ENCODE measurements at regions not wholly inside any gene's neighbourhood (a gene's known extent, or its start where the extent isn't known, plus 50 kb on each side); places are given as distances from the start of the nearest gene placed in this dataset.

DNA sequence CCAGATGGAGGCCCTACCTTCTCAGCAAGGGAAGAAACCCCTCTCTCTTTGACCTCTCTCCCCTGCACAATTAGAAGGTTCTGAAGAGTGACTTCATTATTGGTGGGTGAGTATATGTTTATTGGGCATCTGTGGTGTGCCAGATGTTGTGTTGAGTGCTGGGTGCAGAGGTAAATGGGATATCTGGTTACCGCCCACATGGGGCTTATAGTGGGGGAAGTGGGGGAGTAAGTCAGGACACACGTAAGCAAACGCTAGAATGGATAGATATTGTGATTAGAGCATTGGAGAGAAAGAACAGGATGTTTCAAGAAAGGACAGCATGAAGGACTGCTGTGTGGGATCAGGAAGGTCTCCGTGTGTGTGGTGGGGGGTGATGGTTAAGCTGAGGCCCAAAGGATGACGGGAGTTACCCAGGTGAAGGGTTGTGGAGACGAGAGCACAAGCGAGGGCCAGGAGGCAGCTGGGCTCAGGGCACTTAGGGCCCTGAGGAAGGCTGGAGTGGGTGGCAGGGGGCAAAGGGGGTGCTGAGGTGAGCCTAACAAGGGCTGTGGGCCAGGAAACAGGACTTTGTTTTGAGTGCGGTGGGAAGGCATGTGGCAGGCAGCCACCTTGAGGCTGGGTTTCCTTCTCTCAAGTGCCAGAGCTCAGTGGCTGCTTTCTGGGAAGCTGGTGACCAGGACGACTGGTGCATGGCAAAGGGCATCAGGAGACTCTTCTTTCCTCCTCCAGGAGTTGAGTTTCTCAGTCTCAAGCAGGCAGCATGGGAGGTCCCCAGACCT, 299.9 kb downstream of the RPS24 start:
- H3K4me3 ChIP-seq, result no peak overlapping the region
- H3K4me1 ChIP-seq (replicated peaks; ENCODE audit: insufficient read depth), result no peaks in the 10 kb centered on the region
- no peaks in the 10 kb centered on the region for H3K9me3 ChIP-seq (ENCODE audit: insufficient read depth, low read depth)
- no peaks in the 10 kb centered on the region for H3K36me3 ChIP-seq (ENCODE audit: low read depth)
- H3F3A ChIP-seq (ENCODE audit: insufficient read depth, low read depth), result no peaks in the 10 kb centered on the region
- H2AFZ ChIP-seq, result no peak overlapping the region
- BruUV-seq (replicated peaks), result no TSS peak
- H3K9me2 ChIP-seq (ENCODE audit: insufficient read depth), result no peaks in the 10 kb centered on the region
- ChIA-PET CTCF (no interaction called here), POLR2A (ENCODE audit: unreplicated experiment) (no interaction called here)
- peaks cover 7% of the 10 kb centered on the region; the same call in 1 of the 2 replicates for H3K27me3 ChIP-seq (ENCODE audit: insufficient read depth, low read depth)
- H3K4me2 ChIP-seq, result no peak overlapping the region
- no peak for DNase-seq
- no peak overlapping the region for H3K27ac ChIP-seq
- TF ChIP-seq EZH2 (IDR thresholded peaks at IDR 0.05; ENCODE audit: low read depth), result no peak
- TF ChIP-seq, protein P1, sequence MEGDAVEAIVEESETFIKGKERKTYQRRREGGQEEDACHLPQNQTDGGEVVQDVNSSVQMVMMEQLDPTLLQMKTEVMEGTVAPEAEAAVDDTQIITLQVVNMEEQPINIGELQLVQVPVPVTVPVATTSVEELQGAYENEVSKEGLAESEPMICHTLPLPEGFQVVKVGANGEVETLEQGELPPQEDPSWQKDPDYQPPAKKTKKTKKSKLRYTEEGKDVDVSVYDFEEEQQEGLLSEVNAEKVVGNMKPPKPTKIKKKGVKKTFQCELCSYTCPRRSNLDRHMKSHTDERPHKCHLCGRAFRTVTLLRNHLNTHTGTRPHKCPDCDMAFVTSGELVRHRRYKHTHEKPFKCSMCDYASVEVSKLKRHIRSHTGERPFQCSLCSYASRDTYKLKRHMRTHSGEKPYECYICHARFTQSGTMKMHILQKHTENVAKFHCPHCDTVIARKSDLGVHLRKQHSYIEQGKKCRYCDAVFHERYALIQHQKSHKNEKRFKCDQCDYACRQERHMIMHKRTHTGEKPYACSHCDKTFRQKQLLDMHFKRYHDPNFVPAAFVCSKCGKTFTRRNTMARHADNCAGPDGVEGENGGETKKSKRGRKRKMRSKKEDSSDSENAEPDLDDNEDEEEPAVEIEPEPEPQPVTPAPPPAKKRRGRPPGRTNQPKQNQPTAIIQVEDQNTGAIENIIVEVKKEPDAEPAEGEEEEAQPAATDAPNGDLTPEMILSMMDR (conservative IDR thresholded peaks at IDR 0.05), result no peak
- H3K79me2 ChIP-seq (ENCODE audit: low read depth), result no peaks in the 10 kb centered on the region
- no peaks in the 10 kb centered on the region for H4K20me1 ChIP-seq (ENCODE audit: insufficient read depth)
- intact Hi-C loops (cut with micrococcal nuclease; ENCODE audit: unreplicated experiment), result no loop called here

DNA sequence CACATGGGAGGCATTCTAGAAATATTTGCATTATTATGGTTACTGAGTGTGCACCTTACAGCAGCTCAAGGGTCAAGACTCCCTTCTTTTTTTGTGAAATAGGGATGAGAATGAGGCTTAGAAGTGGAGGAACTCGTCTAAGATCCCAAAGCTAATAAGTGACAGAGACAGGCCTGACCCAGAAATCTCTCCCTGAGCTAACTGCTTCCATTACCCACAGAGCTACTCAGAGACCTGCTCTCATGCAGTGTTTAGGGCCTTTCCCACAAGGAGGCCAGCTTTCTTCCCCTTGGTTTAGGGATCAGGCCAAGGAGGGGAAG, 301.7 kb downstream of the RPS24 start:
- H2AFZ ChIP-seq, result no peak overlapping the region
- H3K4me3 ChIP-seq, result no peak overlapping the region
- POLR2A ChIA-PET (ENCODE audit: unreplicated experiment), result no interaction called here
- H3K4me2 ChIP-seq, result no peak overlapping the region
- no peak for DNase-seq
- H3K9me3 ChIP-seq (ENCODE audit: insufficient read depth, low read depth), result no peaks in the 10 kb centered on the region
- TF ChIP-seq, protein P1 (conservative IDR thresholded peaks at IDR 0.05), result no peak
- TF ChIP-seq EZH2 (IDR thresholded peaks at IDR 0.05; ENCODE audit: low read depth), result no peak
- no peaks in the 10 kb centered on the region for H3K9me2 ChIP-seq (ENCODE audit: insufficient read depth)
- no peaks in the 10 kb centered on the region for H3F3A ChIP-seq (ENCODE audit: insufficient read depth, low read depth)
- no peaks in the 10 kb centered on the region for H4K20me1 ChIP-seq (ENCODE audit: insufficient read depth)
- no TSS peak for BruUV-seq (replicated peaks)
- H3K27me3 ChIP-seq (ENCODE audit: insufficient read depth, low read depth), result peaks cover 11% of the 10 kb centered on the region; the same call in 1 of the 2 replicates
- H3K4me1 ChIP-seq (replicated peaks; ENCODE audit: insufficient read depth), result no peaks in the 10 kb centered on the region
- H3K36me3 ChIP-seq (ENCODE audit: low read depth), result no peaks in the 10 kb centered on the region
- H3K27ac ChIP-seq, result no peak overlapping the region
- H3K79me2 ChIP-seq (ENCODE audit: low read depth), result no peaks in the 10 kb centered on the region
- CTCF ChIA-PET, result no interaction called here
- intact Hi-C loops (cut with micrococcal nuclease; ENCODE audit: unreplicated experiment), result no loop called here

DNA sequence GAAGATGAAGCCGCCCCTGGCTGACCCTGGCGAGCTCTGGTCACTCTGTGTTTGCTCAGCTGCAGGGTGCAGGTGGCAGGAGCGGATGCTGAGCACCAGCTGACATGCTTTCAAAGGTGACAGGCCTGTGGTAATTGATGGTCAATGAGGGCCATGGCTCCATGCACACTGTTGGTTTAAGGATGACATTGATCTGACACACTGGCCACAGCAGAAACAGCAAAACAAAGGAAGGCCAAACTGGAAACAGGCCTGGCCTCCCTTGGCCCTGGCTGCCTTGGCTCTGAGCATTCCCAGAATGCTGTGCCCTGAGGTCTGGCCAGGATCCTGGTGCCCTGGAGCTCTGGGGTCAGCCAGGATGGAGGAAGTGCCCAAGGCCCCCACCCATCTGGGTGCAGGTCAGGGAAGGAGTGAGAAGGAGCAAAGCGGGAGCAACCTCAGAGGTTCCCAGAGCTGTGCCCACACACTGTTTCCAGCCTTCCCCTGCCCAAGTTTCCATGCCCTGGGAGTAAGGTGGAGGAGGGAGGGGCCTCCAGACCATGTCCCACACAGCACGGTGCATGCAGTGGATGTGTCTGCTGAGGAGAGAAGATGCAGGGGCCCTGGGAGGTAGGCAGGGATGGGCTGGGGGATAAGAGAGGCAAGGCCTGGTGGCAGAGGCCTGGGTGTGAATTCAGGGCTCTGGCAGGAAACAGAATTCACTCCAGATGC, 302.2 kb downstream of the RPS24 start:
- H2AFZ ChIP-seq, result no peak overlapping the region
- TF ChIP-seq EZH2 (IDR thresholded peaks at IDR 0.05; ENCODE audit: low read depth), result no peak
- TF ChIP-seq, protein P1 (conservative IDR thresholded peaks at IDR 0.05), result no peak
- H3K4me1 ChIP-seq (replicated peaks; ENCODE audit: insufficient read depth), result no peaks in the 10 kb centered on the region
- H3K27ac ChIP-seq, result no peak overlapping the region
- no peak overlapping the region for H3K4me3 ChIP-seq
- peaks cover 8% of the 10 kb centered on the region; the same call in 1 of the 2 replicates for H3K27me3 ChIP-seq (ENCODE audit: insufficient read depth, low read depth)
- no peaks in the 10 kb centered on the region for H3F3A ChIP-seq (ENCODE audit: insufficient read depth, low read depth)
- no peaks in the 10 kb centered on the region for H3K79me2 ChIP-seq (ENCODE audit: low read depth)
- H4K20me1 ChIP-seq (ENCODE audit: insufficient read depth), result no peaks in the 10 kb centered on the region
- no TSS peak for BruUV-seq (replicated peaks)
- ChIA-PET POLR2A (ENCODE audit: unreplicated experiment) (no interaction called here), CTCF (no interaction called here)
- no peaks in the 10 kb centered on the region for H3K36me3 ChIP-seq (ENCODE audit: low read depth)
- H3K9me2 ChIP-seq (ENCODE audit: insufficient read depth), result no peaks in the 10 kb centered on the region
- peak in 1 of 2 experiments; percentile 65 for DNase-seq
- no peak overlapping the region for H3K4me2 ChIP-seq
- intact Hi-C loops (cut with micrococcal nuclease; ENCODE audit: unreplicated experiment), result no loop called here
- no peaks in the 10 kb centered on the region for H3K9me3 ChIP-seq (ENCODE audit: insufficient read depth, low read depth)

Data from PC-9 (cell line).